Stimulated activated naive CD4-positive, alpha-beta T cell (primary cell): ENCODE measurements at regions not wholly inside any gene's neighbourhood (a gene's known extent, or its start where the extent isn't known, plus 50 kb on each side); places are given as distances from the start of the nearest gene placed in this dataset.

Source experiments
- DNase-seq, 6 experiments: peaks; one replicate each; lab custom pipeline; 2025; lab: John Stamatoyannopoulos, UW

- no peak for DNase-seq
These were observed 88.3 kb upstream of the ARHGAP29 start for GRCh38 chr1:94325377-94326302.

GRCh38 chr1:94324178-94324544 is 86.8 kb upstream of the ARHGAP29 start:
- DNase-seq = no peak

GRCh38 chr1:94323311-94324177 is 86.2 kb upstream of the ARHGAP29 start:
- no peak for DNase-seq

- no peak for DNase-seq
These were observed 85.3 kb upstream of the ARHGAP29 start for GRCh38 chr1:94322696-94323095.

GRCh38 chr1:94321662-94322061 is 84.3 kb upstream of the ARHGAP29 start:
- DNase-seq = no peak

GRCh38 chr1:94319319-94320102 is 82.1 kb upstream of the ARHGAP29 start:
- no peak for DNase-seq

GRCh38 chr1:94318505-94319030 is 81.2 kb upstream of the ARHGAP29 start:
- DNase-seq = no peak

- DNase-seq = no peak
These were observed 80.4 kb upstream of the ARHGAP29 start for GRCh38 chr1:94317790-94318188.

- no peak for DNase-seq
These were observed 79.7 kb upstream of the ARHGAP29 start for GRCh38 chr1:94316836-94317789.

GRCh38 chr1:94316183-94316582 is 78.8 kb upstream of the ARHGAP29 start:
- DNase-seq = no peak

- DNase-seq = no peak
These were observed 78.2 kb upstream of the ARHGAP29 start for GRCh38 chr1:94315552-94316116.

GRCh38 chr1:94314222-94314858 is 77.0 kb upstream of the ARHGAP29 start:
- no peak for DNase-seq

GRCh38 chr1:94310570-94311270 is 73.3 kb upstream of the ARHGAP29 start:
- no peak for DNase-seq

GRCh38 chr1:94309829-94310569 is 72.6 kb upstream of the ARHGAP29 start:
- DNase-seq = no peak

- no peak for DNase-seq
These were observed 71.8 kb upstream of the ARHGAP29 start for GRCh38 chr1:94309216-94309615.

- DNase-seq = no peak
These were observed 69.1 kb upstream of the ARHGAP29 start for GRCh38 chr1:94306521-94306920.

- DNase-seq = no peak
These were observed 68.3 kb upstream of the ARHGAP29 start for GRCh38 chr1:94305704-94306103.

- DNase-seq = no peak
These were observed 67.2 kb upstream of the ARHGAP29 start for GRCh38 chr1:94304553-94304952.

- no peak for DNase-seq
These were observed 65.6 kb upstream of the ARHGAP29 start for GRCh38 chr1:94303005-94303404.
